Astrocyte of the cerebellum (primary cell): ENCODE measurements at regions not wholly inside any gene's neighbourhood (a gene's known extent, or its start where the extent isn't known, plus 50 kb on each side); places are given as distances from the start of the nearest gene placed in this dataset.
"Not testable (repeated sequence)": the region's sequence is repeated elsewhere in the genome, so short reads cannot be mapped to it uniquely, and the experiment has no call there.

ENCODE experiments used
- DNase-seq: peaks from one replicate; pipeline ENCODE4 v3.0.0-alpha.2; 2011; ENCODE audit warnings: low read depth
- H3K4me3 ChIP-seq: 2 replicates; pipeline ENCODE4 v1.5.1; 2011; ENCODE audit warnings: mild to moderate bottlenecking, low read depth, low read length, moderate library complexity
- in situ Hi-C: cut with HindIII; loops from 2 replicates; pipeline ENCODE4 v1.10.0; 2017; ENCODE audit warnings: low sequenced_read_pairs
- TF ChIP-seq, protein P1 (sequence below): IDR thresholded peaks from 2 replicates; pipeline ENCODE4 v1.5.1; 2012; ENCODE audit warnings: low read length, low read depth, moderate library complexity, mild to moderate bottlenecking; ENCODE audit errors: missing control alignments

DNA sequence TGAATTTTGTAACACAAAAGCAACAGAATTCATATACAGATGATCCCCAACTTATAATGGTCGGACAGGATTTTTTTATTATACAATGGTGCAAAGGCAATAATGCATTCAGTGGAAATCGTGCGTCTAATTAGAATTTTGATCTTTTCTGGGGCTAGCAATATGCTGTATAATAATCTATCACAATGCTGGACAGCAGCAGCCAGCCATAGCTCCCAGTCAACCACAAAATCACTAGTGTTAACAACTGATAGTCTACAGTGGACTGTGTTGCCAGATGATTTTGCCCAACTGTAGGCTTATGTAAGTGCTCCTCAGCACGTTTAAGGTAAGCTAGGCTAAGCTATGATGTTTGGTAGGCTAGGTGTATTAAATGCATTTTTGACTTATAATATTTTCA, 399.0 kb upstream of the SLC39A10 start:
- no peak for DNase-seq
- in situ Hi-C loops, result no loop called here
- TF ChIP-seq, protein P1, sequence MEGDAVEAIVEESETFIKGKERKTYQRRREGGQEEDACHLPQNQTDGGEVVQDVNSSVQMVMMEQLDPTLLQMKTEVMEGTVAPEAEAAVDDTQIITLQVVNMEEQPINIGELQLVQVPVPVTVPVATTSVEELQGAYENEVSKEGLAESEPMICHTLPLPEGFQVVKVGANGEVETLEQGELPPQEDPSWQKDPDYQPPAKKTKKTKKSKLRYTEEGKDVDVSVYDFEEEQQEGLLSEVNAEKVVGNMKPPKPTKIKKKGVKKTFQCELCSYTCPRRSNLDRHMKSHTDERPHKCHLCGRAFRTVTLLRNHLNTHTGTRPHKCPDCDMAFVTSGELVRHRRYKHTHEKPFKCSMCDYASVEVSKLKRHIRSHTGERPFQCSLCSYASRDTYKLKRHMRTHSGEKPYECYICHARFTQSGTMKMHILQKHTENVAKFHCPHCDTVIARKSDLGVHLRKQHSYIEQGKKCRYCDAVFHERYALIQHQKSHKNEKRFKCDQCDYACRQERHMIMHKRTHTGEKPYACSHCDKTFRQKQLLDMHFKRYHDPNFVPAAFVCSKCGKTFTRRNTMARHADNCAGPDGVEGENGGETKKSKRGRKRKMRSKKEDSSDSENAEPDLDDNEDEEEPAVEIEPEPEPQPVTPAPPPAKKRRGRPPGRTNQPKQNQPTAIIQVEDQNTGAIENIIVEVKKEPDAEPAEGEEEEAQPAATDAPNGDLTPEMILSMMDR, result no peak
- H3K4me3 ChIP-seq, result no peak overlapping the region

DNA sequence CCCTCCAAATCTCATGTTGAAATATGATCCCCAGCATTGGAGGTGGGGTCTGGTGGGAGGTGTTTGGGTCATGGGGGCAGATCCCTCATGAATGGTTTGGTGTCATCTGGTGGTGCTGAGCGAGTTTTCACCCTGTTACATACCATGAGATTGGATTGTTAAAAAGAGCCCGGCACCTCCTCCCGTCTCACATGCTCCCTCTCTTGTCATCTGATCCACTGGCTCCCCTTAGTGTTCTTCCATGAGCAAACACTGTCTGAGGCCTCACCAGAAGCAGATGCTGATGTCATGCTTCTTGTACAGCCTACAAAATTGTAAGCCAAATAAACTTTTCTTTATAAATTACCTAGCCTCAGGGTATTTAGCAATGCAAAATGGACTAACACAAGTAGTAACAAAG, 405.0 kb upstream of the SLC39A10 start:
- DNase-seq, result no peak
- no peak overlapping the region for H3K4me3 ChIP-seq
- in situ Hi-C loops, result no loop called here
- TF ChIP-seq, protein P1, result no peak

DNA sequence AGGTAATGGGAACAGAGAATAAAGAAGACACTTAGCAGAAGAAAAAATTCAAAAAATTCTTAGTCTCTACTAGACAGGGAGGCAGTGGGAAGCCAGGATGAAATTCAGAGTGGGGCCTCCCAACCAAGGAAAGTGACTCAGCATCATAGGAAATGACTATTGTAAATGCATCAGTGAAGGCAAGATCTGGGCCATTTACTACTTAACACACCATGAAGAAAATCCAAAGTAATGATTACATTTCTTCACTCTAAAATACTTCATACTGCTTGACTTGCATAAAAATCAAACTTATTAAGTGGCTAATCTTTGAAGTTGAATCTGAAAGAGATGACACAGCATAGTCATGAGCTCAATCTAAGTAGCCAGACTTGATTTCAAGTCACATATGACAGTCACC, 405.8 kb upstream of the SLC39A10 start:
- DNase-seq, result no peak
- H3K4me3 ChIP-seq, result no peak overlapping the region
- TF ChIP-seq, protein P1, result no peak
- in situ Hi-C loops, result no loop called here

DNA sequence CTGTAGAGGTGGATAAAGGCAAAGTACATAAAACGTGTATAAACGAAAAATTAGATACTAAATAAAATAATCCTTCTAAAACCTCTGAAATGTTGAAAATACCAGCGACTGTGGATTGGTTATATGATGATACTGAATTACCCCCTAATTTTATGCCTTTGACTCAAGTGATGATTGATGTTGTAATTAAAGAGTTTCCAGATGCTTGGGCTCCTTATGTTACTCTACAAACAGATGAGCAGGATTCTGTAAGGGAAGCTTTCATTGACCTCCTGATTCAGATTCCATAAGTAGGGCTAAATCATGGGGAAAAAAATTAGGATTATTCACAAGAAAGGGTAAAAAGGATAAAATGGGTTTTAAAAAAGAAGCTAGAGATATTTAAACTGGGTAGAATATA, 418.2 kb upstream of the SLC39A10 start:
- in situ Hi-C loops, result no loop called here

DNA sequence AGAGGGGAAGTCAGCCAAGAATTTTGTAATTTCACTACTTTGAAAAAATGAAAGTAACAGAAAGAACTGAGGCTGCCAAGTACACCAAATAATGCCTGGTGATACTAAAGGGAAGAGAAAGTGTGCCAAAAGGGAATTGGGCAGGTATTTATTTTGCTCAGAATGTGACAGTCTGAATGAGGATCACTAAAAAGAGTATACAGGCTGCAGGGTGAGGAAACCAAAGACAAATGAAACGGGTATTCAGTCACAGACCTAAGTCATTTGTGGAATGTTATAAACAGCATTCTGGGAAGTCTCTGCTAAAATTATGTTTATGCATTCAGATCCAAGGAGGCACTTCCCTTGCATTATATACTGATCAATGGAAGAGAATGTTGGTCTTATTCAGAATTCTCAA, 418.6 kb upstream of the SLC39A10 start:
- no peak for DNase-seq
- no peak overlapping the region for H3K4me3 ChIP-seq
- in situ Hi-C loops, result no loop called here
- TF ChIP-seq, protein P1, result no peak

More for the DNA sequence above, 418.2 kb upstream of the SLC39A10 start:
- H3K4me3 ChIP-seq, result no peak overlapping the region
- DNase-seq, result no peak
- TF ChIP-seq, protein P1, result no peak

DNA sequence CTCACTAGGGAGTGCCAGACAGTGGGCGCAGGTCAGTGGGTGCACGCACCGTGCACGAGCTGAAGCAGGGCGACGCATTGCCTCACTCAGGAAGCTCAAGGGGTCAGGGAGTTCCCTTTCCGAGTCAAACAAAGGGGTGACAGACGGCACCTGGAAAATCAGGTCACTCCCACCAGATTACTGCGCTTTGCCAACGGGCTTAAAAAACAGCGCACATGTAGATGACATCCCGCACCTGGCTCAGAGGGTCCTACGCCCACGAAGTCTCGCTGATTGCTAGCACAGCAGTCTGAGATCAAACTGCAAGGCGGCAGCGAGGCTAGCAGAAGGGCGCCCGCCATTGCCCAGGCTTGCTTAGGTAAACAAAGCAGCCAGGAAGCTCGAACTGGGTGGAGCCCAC, 428.5 kb upstream of the SLC39A10 start:
- DNase-seq, in situ Hi-C loops, H3K4me3 ChIP-seq: not testable (repeated sequence)

DNA sequence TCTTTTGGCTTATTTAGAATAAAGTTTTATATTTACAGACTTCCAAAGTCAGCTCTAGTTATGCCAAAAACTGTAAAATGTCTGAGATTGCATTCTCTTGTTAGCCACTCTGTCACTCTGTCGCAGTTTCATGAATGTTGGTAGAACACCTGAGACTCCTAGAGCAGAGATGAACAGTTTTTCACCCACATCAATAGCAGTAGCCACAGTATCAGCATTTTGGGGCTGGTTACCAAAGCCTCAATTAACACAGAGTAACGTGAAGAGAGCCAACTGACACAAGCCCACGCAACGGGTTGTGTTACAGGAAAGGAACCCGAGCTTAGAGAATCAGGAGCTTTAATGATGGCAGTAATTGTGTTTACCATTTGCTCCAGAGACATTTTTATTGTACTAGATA, 443.0 kb upstream of the SLC39A10 start:
- H3K4me3 ChIP-seq, result no peak overlapping the region
- TF ChIP-seq, protein P1, result no peak
- in situ Hi-C loops, result no loop called here
- no peak for DNase-seq
